ENCODE measurements at regions not wholly inside any gene's neighbourhood (a gene's known extent, or its start where the extent isn't known, plus 50 kb on each side); places are given as distances from the start of the nearest gene placed in this dataset.

DNA sequence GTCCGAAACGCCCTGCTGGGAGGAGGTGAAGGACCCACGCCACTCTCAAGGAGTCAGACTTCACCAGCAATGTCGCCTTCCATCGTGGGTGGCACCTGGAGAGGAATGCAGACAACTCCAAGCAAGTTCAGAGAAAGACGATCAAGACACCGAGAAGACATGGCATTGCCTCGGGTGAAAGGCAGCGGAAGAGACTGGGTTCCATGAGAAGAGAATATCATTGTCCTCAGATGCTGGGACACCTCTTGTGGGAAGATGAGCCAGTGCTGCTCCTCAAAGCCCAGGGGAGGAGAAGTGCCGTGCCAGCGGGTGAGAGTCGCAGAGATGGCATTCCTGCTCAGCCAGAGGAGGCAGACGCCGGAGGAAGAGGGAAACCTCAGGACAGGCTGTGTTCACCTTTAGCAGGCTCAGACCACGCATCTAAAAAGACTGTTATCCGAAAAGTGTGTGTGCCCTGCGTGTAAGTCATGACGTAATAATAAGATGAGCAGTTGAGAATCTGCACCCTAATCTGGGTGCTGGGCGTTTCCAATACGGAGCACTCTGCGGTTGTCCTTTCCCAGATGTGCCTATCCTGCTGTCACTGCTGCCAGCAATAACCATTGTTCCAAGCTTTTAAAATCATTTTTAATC, 144.6 kb upstream of the SPACA7 start:
- TF ChIP-seq, protein P1, sequence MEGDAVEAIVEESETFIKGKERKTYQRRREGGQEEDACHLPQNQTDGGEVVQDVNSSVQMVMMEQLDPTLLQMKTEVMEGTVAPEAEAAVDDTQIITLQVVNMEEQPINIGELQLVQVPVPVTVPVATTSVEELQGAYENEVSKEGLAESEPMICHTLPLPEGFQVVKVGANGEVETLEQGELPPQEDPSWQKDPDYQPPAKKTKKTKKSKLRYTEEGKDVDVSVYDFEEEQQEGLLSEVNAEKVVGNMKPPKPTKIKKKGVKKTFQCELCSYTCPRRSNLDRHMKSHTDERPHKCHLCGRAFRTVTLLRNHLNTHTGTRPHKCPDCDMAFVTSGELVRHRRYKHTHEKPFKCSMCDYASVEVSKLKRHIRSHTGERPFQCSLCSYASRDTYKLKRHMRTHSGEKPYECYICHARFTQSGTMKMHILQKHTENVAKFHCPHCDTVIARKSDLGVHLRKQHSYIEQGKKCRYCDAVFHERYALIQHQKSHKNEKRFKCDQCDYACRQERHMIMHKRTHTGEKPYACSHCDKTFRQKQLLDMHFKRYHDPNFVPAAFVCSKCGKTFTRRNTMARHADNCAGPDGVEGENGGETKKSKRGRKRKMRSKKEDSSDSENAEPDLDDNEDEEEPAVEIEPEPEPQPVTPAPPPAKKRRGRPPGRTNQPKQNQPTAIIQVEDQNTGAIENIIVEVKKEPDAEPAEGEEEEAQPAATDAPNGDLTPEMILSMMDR (IDR thresholded peaks at IDR 0.05; ENCODE audit: poor library complexity), result no peak
- TF ChIP-seq EZH2 (IDR thresholded peaks at IDR 0.05; ENCODE audit: borderline replicate concordance), result no peak
